HEK293T (cell line): ENCODE measurements at regions not wholly inside any gene's neighbourhood (a gene's known extent, or its start where the extent isn't known, plus 50 kb on each side); places are given as distances from the start of the nearest gene placed in this dataset.

Source experiments
- BHLHE40 ChIP-seq: fragments of 450-650 bp; IDR thresholded peaks from 2 replicates; pipeline ENCODE4 v1.6.1; 2016; ENCODE audit warnings: mild to moderate bottlenecking, moderate library complexity, borderline replicate concordance
- FOXM1 ChIP-seq: fragments of 450-650 bp; IDR thresholded peaks from 2 replicates; pipeline ENCODE4 v1.6.1; 2017; ENCODE audit warnings: mild to moderate bottlenecking, borderline replicate concordance
- LEF1 ChIP-seq: fragments of 450-650 bp; IDR thresholded peaks from 2 replicates; pipeline ENCODE4 v1.6.1; 2017; ENCODE audit warnings: mild to moderate bottlenecking, borderline replicate concordance
- NFRKB ChIP-seq: fragments of 450-650 bp; IDR thresholded peaks from 2 replicates; pipeline ENCODE4 v1.6.1; 2016; ENCODE audit warnings: mild to moderate bottlenecking, moderate library complexity
- PKNOX1 ChIP-seq: fragments of 450-650 bp; IDR thresholded peaks from 2 replicates; pipeline ENCODE4 v1.6.1; 2016
- SP1 ChIP-seq: fragments of 450-650 bp; IDR thresholded peaks from 2 replicates; pipeline ENCODE4 v1.6.1; 2017
- SUZ12 ChIP-seq: fragments of 450-650 bp; IDR thresholded peaks from 2 replicates; pipeline ENCODE4 v1.6.1; 2016; ENCODE audit warnings: mild to moderate bottlenecking
- ZNF384 ChIP-seq: fragments of 450-650 bp; IDR thresholded peaks from 2 replicates; pipeline ENCODE4 v1.6.1; 2016

- TF ChIP-seq SP1 (no peak), ZNF384 (no peak), PKNOX1 (no peak), BHLHE40 (no peak), FOXM1 (no peak), SUZ12 (no peak), LEF1 (no peak), NFRKB (no peak)
Measured at GRCh38 chr13:109275139-109275745, 511.1 kb downstream of the IRS2 start.
